KOPT-K1 (cell line): ENCODE measurements at regions not wholly inside any gene's neighbourhood (a gene's known extent, or its start where the extent isn't known, plus 50 kb on each side); places are given as distances from the start of the nearest gene placed in this dataset.

Experiments
- H3K27ac ChIP-seq: fragments of 200-600 bp; sonication (generic); 2 replicates; pipeline ENCODE4 v1.5.1; 2016; ENCODE audit warnings: antibody characterized with exemption, mild to moderate bottlenecking, low read depth, low read length; ENCODE audit not compliant: poor library complexity, severe bottlenecking
- H3K36me3 ChIP-seq: fragments of 200-600 bp; sonication (generic); 2 replicates; pipeline ENCODE4 v1.5.1; 2017; ENCODE audit warnings: antibody characterized with exemption, mild to moderate bottlenecking, low read length, moderate library complexity; ENCODE audit not compliant: insufficient read depth
- H3K9me3 ChIP-seq: fragments of 200-600 bp; sonication (generic); 2 replicates; pipeline ENCODE4 v1.5.1; 2017; ENCODE audit warnings: antibody characterized with exemption, low read length, mild to moderate bottlenecking; ENCODE audit not compliant: insufficient read depth, poor library complexity, severe bottlenecking

DNA sequence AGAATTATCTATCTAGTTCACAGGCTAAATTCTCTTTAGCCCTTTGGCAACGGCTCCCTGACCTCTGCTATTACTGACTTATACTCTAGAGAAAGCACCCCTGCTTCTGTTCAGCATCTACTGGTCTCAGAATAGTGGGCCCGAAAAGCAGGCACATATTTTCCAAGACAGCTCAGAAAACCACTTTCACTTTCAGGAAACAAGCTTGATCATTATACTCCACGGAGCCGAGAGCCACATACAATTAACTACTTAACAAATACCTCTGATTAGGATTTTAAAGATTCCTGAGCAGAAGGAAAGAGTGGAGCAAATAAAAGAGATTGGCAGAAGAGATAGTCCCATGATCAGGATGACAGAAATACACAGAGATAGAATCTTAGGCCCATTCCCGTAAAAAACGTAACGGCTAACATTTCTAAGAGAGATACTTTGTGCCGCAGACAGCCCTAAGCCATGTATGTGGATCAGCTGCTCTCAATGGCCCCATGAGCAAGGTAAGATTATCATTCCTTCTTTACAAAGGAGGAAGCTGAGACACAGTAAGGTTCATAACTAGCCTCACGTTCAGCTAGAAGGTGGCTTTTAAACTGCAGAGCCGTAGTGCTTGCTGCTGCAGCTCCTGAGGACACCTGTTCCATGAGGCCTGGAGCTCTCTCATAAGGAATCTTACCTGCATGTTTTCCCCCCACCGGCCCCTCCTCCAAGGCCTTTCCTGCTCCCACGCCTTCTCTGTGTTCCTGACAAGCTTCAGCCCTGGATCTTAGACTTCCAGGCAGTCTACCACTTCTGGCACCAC is 227.2 kb downstream of the FOXO1 start:
- no peaks in the 10 kb centered on the region for H3K36me3 ChIP-seq
- H3K27ac ChIP-seq = no peak overlapping the region
- H3K9me3 ChIP-seq = no peaks in the 10 kb centered on the region

DNA sequence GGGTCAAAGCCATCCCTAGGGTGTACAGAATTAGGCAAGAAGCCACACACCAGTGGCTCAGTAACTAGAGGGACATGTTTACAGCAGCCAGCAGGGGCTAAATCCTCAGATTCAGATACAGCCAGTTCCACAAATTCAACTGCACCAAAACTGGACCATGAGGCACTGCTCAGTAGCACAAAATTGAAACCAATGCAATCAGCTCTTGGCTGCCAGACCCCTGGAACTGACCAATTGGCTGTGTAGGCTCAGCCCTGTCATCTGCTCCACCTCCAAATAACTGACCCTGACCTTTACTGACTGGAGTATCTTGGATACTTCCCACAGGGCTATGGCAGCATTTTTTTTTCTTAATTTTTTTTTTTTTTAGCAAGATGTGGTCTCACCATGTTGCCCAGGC is 226.5 kb downstream of the FOXO1 start:
- no peaks in the 10 kb centered on the region for H3K9me3 ChIP-seq
- H3K27ac ChIP-seq = no peak overlapping the region
- no peaks in the 10 kb centered on the region for H3K36me3 ChIP-seq

DNA sequence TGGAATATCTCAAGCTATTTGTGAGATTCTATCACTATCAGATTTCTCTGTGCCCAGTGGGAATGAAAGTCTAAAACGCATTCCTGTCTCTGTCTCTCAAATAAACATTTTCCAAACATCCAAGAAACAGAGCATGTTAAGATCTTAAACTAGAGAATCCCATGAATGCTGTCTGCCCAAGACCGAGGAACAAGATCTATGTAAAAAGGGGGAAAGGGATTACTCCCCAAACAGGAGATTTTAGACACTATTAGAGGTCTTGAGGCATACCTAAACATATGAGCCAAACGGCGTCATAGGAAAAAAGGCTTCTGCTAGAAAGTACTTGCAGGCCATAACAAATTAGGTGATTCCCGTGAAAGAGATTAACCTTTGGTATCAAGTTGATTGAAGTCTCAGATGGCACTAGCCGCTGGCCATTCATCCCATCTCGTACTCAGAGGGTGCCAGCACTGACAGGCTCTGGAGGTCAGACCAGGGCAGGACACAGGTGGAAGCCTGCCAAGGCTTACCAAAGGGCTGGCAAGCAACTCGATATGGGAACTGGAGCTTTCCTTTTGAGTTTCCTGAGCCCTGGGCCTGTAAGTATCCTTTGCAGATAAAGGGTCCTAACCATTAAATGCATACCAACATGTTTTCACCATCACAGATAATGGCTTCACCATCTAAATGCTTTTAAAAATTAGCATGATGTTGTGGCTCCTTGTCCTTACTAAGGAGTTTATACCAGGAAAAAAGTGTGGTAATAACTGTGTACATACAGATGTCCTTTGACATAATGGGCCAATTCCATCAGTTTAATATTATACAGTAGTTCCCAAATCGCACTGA is 225.2 kb downstream of the FOXO1 start:
- Histone ChIP-seq H3K27ac (no peak overlapping the region), H3K36me3 (no peaks in the 10 kb centered on the region), H3K9me3 (no peaks in the 10 kb centered on the region)

DNA sequence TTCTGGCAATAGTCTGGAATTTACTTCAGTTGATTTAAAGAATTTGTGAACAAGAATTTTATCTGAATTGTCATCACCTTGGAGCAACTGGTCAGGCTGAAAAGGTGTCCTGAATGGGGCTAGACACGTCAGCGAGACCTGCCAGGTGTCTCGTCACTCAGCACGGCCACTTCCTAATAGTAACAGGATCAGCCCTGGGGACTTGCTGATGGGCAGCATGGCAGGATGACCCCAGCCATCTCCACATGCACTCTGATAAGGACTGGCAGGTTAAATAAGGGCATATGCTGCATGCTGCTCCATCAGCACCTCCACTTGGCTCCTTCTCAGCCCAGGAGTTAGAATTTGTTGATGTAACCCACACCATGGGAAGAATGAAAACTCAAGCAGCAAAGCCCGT is 224.2 kb downstream of the FOXO1 start:
- H3K36me3 ChIP-seq = no peaks in the 10 kb centered on the region
- H3K27ac ChIP-seq = no peak overlapping the region
- no peaks in the 10 kb centered on the region for H3K9me3 ChIP-seq

DNA sequence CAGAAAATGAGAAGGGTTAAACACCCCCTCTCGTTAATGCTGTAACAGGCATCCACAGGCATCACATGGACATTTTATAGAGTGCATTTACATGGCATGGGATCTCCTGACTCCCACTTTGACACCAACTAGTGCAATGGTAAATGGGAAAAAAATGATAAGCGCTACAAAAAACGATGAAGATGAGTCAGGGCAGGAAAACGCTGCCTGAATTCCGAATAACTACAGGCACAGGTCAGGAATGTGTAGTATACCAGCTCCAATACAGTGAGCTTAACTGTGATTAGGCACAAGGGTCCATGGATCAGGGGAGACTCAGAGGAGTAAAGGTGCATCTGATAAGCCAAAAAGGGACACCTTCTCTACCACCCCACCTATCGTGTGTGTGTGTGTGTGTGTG is 223.6 kb downstream of the FOXO1 start:
- no peaks in the 10 kb centered on the region for H3K9me3 ChIP-seq
- H3K27ac ChIP-seq = no peak overlapping the region
- no peaks in the 10 kb centered on the region for H3K36me3 ChIP-seq

DNA sequence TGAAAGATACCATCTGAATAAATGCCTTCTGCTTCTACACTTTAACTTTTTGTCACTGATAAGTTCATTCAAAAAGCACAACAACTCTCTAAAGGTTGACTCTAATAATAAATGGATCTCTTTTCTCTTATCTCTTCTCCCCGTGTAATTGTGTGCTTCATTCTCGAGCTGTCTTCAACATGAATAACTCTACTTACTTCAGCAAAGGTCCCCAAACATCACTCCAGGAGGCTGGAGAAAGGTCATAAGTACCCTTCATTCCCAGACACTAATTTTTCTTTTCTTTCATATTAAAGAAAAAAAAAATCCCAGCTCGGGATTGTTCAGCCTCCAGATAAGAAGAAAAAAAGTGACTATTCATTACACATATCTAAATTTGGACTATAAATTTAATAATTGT is 222.2 kb downstream of the FOXO1 start:
- no peaks in the 10 kb centered on the region for H3K9me3 ChIP-seq
- H3K36me3 ChIP-seq = no peaks in the 10 kb centered on the region
- no peak overlapping the region for H3K27ac ChIP-seq

DNA sequence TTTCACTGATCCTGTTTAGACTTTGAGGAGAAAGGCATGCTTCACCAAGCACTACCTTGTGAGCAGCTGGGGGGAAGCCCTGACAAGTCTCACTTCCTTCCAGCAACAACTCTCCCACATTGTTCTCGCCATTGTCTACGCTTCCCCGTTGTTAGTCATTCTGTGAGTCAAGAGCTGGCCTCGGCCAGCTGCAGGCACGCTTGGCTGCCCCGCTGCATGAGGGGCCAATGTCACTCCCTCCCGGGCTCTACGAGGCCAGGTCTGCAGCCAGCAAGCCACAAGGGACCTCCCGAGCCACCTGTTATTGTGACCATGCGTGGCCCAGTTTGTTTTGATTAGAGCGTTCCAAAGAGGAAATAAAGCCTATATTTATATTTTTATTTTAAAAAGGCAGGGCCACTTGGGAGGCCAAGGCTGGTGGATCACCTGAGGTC is 220.9 kb downstream of the FOXO1 start:
- Histone ChIP-seq H3K36me3 (no peaks in the 10 kb centered on the region), H3K27ac (no peak overlapping the region), H3K9me3 (no peaks in the 10 kb centered on the region)

DNA sequence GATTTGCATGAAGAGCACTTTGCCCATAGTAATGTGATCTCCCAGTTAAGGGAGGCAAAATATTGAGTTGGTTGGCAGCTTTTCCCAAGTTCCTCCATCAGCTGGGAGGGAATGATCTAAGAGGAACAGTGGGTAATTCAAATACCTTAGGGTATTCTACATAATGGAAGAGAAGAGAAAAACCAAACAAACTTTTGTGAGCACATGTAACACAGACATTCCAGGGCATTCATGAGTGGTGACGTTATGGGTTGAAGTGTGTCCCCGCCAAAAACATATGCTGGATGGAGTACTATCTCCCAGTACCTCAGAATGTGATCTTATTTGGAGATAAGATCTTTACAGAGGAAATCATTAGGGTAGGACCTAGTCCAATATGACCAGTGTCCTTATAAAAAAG is 220.1 kb downstream of the FOXO1 start:
- no peak overlapping the region for H3K27ac ChIP-seq

DNA sequence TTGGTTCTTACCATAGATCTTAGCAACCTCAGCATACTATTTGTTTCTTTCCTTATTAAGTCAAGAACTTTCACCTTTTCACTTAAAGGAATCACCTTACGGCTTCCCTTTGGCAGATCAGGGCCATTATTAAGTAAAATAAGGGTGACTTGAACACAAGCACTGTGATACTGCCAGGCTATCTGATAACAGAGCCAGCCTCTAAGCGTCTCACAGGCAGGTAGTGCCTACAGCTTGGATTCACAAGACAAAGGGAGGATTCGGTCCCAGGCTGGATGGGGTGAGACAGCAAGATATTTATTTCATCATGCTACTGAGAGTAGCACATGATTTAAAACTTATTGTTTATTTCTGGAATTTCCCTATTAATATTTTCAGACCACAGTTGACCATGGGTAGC is 218.6 kb downstream of the FOXO1 start:
- Histone ChIP-seq H3K27ac (no peak overlapping the region), H3K36me3 (no peaks in the 10 kb centered on the region), H3K9me3 (no peaks in the 10 kb centered on the region)

More for the DNA sequence above, 220.1 kb downstream of the FOXO1 start:
- H3K9me3 ChIP-seq = no peaks in the 10 kb centered on the region
- no peaks in the 10 kb centered on the region for H3K36me3 ChIP-seq

DNA sequence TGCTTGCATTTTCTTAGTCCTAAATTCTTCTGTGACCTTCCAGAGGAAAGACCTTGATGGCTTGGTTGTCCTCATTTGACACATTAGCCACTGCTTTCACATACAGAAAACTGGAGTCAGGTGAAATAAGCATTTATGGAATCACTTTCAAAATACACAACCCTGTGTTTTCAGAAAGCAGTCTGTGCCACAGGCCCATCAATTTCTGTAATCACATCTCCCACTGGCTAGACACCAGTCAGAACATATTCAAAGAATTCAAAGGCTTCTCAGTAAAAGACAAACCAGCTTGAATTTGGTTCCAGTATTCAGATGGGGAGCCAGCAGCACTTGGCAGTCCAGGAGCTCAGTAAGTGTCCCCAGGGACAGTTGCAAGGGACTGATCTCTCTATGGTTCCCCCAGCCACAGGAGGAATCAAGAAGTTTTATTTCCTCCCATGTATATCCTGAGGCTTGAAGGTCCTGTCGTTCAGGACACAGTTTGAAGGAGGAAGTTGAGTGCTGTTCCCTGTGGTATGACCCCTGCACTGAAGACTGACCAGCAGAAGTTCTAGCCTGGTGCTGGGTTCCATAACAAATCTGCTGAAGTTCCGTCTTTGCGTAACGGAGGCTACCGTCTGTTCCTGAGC is 214.3 kb downstream of the FOXO1 start:
- no peaks in the 10 kb centered on the region for H3K36me3 ChIP-seq
- no peaks in the 10 kb centered on the region for H3K9me3 ChIP-seq
- no peak overlapping the region for H3K27ac ChIP-seq

DNA sequence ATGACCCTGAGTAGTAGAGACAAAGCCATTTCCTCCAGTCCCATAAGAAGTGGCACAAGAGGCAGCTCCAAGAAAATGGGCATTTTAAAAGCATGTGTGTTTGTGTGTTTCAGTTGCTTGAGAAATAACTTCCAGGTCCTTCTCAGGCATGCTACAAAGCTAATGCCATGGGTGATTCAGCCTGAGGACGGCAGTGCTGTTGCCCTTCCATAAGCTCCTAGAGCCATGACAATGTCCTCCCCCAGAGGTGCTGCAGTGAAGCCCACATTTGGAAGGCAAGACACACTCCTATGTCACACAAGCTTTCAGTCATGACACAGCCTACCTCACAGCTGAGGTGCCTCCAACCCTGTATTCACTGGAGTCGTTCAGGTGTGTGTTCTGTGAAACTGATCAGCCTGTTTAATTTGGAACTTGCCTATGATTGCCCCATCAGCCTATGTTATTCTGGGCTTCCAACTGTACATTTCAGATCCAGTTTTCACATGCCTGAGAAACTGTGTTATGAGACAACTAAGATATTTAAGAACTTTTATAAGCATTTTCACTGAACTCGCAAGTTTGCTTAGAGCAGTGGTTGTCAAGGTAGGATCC is 213.6 kb downstream of the FOXO1 start:
- no peaks in the 10 kb centered on the region for H3K9me3 ChIP-seq
- H3K27ac ChIP-seq = no peak overlapping the region
- no peaks in the 10 kb centered on the region for H3K36me3 ChIP-seq

DNA sequence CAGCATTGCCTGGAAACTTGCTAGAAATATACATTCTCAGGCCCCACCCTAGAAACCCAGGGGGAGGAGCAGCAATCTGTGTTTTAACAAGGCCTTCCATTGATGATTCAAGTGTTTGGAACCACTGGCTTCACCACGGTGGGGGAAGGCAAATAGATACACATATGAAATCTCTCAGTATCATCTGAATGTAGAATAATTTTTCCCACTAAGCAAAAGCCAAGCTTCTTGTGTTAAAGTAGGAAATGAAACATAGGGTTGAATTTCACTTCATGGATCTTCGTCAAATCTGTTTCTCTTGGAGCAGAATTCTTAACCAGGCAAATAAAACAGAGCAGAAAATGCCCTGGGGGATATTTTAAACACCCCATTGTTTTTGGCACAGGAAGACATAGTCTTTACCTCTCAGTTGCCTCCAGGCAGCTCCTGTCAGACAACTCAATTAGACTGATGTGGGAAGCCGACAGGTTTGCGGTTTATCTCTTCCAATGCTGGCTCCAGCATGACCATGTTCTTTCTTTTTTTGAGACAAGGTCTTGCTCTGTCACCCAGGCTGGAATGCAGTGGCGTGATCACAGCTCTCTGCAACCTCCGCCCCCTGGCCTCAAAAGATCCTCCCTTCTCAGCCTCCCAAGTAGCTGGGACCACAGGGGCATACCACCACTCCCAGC is 213.0 kb downstream of the FOXO1 start:
- Histone ChIP-seq H3K27ac (no peak overlapping the region), H3K9me3 (no peaks in the 10 kb centered on the region), H3K36me3 (no peaks in the 10 kb centered on the region)

DNA sequence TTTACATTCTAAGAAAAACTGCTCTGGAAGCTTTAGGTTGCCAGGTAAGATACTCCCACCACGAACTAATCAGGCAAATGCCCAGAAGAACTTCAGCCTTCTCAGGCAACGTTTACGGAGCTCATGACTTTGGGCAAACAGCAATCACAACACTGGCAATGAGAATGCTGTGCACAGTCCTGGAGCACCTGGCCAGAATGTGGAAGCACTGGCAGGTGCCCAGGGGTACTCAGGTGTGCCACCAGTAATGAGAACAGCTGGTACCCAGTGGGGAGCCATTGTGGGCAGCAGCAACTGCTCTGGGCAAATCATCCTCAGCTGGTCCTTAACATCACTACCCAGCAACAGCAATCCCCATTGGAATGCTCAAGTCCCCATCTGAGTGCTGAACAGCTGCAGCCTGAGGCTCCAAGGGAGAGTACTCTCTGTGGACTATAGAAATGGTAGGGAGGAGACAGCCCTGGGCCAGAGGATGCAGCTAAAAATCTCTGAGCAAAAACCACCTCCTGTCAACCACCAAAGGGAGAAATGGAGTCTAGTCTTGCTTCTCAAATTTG is 210.0 kb downstream of the FOXO1 start:
- H3K36me3 ChIP-seq = no peaks in the 10 kb centered on the region
- no peaks in the 10 kb centered on the region for H3K9me3 ChIP-seq
- no peak overlapping the region for H3K27ac ChIP-seq

DNA sequence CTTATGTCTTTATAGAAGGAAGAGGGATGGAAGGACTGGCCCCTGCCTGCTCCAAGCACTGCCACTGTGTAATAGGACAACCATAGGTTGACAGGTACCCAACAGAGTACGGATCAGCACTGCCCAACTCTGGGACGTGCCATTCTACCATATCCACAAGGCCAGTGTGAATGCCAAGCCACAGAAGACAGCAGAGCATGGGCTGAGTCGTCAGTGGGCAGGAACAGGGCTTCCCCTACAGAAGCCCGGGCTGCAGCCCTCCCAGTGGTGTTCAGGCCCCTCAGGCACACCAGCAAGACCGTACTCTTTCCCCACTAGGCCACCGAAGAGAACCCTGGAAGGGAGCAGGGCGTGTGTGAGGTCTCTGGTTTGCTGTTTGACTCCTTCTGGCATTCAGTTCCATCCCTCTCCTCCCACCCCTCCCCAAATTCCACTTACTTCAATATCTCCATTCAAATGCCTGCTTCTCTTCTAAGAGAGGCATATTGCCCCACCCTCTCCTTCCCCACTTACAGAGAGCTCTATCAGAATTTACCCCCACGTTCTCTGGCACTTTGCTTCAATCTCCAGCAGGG is 209.4 kb downstream of the FOXO1 start:
- H3K9me3 ChIP-seq = no peaks in the 10 kb centered on the region
- H3K36me3 ChIP-seq = no peaks in the 10 kb centered on the region
- no peak overlapping the region for H3K27ac ChIP-seq
